GM19025 (cell line): ENCODE measurements at regions not wholly inside any gene's neighbourhood (a gene's known extent, or its start where the extent isn't known, plus 50 kb on each side); places are given as distances from the start of the nearest gene placed in this dataset.

Experiments
- ATAC-seq: cut with Tn5 transposase; IDR thresholded peaks from one replicate; pipeline ENCODE4 v1.9.1; 2021; ENCODE audit warnings: mild to moderate bottlenecking, low read depth, moderate library complexity; ENCODE audit not compliant: unreplicated experiment

DNA sequence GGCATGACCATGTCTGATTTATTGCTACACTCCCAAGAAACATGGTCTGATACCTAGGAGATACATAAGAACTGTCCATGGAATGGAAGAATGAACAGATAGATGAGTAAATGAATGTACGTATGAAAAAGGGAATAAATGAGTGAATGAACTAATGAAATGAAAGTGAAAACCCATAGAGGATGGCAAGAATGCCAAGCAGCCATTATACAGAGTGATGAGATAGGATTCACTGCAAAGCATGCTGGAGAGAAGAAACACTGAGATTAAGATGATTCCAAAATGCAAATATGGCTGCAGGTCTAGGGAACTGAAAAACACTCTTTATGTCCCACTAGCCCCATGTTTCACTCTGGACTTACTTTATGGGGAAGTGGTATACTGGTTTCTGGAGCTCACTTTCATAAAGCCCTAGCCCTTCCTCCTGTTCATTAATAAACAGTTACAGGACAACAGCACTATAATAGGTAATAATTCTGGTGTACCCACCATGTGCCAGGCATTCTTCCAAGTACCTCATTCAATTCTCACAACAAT is 170.3 kb upstream of the RAD23B start:
- ATAC-seq: no peak

DNA sequence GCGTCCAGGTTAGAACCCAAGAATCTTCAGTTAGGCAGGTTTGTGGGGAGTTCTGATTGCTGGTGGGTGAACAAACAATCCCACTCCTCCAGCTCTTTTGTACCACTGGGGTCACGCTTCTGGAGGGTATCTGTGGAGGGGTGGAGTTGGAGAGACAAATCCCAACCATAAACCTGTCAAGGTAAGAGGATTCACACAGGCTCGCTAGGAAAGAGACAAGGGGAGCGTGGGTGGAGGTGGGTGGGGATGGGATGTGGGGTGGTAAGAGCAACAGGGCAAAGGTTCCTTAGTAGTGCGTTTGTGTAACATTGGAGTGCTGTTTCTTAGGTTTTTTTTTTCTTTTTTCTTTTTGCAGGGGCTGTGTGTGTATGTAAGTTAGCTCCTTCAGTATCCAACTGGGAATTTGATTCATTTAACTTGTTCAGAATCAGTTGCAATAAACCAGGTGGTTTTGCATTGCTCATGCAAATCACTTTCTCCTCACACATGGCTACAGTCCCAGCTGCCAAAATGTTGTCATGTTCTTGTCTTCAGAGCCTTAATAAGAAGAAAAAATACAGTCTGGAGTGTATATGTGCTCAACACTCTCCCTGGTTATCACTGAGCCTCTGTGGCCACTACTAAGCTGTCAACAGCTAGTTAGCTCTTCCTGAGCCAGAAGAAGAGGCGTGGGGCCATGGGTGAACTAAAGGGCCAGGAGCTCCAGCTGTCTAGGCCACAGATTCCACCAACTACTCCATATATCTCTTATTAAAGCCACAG is 164.0 kb upstream of the RAD23B start:
- ATAC-seq: no peak

DNA sequence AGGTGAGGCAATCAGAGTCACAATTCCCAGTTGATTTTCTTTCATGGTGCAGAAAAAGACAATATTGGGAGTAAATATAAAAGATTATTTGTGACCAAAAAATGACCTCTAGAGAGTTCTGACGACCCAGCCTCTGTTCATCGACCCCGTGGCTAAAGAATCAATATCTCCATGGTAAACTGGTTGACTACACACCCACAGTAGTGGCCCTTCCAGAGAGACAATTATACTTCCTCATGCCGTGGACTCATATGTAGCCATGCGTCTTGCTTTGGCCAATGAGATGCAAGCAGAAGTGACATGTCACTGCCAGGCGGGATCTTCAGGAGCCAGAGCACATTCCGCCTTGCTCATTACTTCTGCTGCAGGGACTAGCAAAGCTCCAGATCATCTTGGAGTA is 163.3 kb upstream of the RAD23B start:
- no peak for ATAC-seq

DNA sequence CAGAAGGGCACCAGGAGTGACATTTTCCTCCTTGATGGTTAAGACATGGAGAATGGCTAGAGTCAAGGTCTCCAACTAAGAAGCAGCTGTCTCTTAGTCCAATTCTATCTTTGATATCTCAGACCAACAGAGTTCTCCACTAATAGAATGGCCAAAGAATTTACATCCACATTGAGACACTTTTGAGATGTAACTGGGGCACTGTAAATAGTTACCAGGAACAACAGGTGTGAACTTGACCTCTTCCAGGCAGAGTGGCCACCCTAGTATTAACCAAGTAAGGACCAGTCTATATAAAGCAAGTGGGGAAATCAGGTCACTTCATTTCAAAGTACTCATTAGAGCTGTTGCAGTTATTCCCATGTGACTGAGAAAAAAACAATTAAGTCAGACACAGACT is 159.7 kb upstream of the RAD23B start:
- no peak for ATAC-seq

DNA sequence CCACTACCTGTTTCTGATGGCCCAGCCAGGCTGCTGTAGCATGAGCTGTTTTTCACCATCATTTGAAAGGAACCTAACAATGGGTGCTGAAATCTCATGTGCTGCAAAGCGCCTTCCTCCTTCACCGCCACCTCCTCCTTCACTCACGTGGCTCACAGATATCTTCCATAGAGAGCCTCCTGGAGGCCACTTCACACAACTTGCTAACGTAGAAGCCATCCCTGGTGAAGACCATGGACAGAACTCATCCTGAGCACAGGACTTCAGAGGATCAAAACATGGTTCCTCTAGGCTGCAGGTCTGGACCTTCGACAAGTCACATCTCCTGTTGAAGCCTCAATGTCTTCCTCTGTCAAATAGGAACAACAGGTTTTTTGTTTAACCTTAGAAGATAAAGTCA is 155.5 kb upstream of the RAD23B start:
- no peak for ATAC-seq

DNA sequence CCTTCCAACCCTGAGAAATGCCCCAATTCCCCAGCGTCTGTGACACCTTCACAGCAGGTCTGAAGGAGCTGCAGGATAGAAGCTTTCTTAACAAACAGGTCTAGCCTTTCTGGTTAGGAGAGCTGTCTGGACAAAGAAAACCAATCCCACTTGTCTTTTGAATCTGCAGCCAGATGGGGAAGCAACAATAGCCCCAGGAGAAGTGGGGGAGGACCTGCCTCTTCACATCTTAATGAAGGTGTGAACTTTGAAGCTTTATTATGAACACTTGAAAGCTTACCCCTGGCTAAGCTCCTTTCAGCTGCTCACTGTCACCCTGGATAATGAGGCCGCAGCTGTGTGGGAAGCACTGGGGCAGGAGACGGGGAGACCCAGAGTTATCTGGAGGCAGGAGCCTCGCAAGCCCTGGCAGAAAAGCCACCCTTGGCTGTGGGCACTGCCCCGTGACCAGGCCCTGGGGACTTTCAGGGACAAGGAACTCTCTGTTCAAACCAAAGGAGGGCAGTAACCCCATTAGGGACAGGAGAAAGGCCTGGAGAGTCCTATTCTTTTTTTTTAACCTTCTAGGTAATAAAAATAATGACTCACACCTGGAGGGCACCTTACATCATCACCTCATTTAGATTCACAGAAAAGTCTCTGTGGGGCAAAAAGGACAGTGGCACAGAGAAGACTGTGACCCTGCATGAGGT is 151.8 kb upstream of the RAD23B start:
- no peak for ATAC-seq

DNA sequence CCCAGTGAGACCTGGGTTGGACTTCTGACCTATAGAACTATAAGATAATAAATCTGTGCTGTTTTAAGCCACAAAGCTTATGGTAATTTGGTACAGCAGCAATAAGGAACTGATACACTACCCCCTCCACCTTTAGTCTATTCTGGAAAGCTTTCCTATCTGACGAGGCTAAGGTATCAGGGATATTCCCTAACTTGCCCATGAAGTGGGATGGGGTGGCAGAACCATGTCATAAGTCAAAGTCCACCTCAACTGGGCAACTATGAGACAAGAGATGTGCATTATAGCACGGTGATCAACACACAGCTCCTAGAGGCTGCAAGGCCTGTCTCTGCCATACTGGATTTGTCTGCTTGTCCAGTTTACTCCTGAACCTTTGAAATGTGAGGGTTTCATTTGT is 146.8 kb upstream of the RAD23B start:
- no peak for ATAC-seq

DNA sequence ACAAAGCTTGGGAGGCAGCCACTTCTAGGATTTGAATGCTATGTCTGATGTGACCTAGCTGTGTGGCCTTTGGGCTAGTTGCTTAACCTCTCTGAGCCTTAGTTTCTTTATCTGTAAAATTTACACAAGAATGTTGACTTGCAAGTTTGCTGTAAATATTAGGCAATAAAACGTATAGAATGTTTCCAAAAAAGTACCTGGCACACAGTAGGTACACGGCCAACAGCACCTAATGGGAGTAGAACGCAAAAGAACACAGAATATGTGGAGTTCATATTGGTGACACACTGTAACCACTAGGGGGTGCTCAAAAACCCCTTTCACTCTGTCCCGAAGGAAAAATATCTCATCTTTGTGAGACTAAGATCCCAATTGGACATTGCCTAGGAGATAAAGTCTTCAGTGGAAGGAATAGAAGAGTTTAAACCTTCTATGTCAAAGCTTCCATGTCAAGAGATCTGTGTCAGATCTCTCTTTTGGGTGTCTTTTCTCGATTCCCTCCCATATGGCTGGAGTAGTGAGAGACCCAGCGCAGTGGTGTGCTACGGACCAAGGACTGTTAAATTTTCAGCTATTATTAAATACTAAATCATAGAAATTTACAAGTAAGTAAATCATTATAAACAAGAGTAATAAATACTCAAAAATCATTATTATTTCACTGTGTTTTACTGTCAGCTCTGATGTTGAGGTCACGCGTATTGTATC is 145.4 kb upstream of the RAD23B start:
- ATAC-seq: no peak

DNA sequence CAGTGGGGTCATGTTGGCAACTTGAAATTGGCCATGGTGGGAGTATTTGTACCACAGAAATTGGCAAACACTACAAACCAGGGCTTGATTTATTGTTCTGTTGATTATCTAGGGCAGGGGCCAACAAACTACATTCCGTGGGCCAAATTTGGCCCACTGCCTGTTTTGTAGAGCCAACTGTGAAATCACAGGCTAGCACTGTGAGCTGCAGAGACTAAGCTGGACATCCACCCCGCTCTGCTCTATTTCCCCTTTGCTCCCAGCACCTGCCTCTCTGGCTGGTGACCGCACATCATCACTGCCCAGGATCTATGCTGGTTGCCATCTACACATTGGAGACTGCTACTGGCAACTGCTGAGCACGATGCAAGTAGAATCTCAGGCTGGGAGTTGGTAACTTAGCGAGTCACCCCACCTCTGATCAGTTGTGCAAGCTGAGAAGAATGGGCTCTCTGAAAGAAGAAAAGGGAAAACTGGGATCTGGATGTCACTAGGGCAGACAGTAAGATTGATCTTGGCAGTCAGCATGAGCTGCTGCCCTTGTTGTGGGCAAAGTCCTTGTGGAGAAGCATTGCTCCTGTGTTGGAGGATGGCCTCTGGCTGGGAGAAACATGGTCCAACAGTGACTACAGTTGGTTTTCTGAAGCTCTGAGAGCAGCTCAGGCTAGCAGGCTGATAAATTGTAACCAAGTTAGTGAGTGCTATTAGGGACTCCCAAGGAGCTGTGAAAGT is 144.7 kb upstream of the RAD23B start:
- ATAC-seq: no peak

DNA sequence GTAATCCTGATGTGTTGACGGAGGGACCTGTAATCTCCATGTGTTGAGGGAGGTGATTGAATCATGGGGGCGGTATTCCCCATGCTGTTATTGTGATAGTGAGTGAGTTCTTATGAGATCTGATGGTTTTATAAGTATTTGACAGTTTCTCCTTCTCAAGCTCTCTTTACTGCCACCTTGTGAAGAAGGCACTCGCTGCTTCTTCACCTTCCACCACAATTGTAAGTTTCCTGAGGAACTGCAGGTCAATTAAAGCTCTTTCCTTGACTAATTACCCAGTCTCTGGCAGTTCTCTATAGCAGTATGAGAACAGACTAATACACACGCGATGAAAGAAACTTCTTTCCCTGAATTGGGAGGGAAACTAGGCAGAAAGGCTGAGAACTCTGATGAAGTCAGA is 141.1 kb upstream of the RAD23B start:
- ATAC-seq: no peak

DNA sequence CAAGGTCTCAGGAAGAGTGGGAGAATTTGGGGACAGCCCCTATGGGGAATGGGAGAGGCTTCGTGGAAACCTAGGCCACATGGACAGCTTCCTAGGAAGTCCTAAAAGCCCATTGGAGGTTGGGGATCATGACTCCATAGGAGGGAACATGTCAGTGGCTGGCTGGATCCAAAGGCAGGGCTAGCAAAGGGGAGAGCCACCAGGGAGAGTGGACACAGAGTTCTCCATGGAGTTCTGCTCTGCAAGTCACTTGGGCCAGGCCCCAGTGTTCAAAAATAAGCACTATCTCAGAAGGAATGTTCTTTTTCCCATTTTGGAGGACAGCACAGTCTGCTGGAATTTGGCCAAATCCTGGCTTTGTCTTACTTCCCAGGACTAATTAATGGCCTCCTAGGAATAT is 140.6 kb upstream of the RAD23B start:
- no peak for ATAC-seq

DNA sequence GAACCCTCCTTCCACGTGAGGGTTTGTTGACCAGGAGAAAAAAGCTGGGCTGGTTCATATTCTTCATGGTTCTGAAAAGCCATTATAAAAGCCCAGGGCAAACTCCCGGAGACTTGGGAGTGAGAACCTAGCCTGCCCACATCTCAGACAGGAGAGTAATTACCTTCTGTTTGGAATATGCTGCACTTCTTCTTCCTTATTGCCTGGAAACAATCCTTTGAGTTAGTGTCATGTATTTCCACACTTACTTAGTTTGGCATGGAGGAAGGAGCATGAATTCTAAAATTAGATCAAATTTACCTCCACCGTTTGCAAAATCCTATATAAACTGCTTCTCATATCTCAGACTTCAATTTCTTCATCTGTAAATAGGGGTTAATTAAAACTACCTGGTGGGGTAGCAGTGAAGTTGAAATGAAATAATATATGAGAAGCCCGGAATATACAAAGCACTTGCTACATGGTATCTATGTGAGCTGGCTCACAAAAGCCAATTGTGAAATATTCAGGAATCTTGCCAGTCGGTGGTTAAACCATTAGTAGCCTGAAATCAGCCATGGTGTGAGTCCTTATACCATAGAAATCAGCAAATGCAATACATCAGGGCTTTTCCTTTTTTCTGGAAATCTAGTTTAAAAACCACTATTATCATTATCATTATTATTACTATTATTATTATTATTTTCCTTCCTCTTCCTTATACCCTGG is 140.0 kb upstream of the RAD23B start:
- ATAC-seq: no peak

DNA sequence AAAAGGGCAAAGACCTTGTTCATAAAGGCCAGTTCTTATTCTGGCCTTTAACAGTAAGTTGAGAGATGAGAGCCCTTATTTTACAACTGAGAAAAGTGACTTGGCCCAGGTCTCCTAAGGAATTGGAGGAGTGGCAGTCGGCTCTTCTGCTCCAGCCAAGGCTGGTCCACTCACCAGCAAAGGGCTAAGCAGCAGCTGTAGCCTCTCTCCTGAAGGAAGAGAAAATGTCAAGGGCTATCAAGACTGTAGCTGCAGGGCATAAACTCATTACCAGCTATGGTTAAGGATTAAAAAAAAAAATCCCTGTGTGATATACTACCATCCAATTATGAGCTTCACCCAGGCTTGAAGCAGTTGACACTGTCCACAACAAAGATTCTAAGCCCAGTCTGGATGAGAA is 138.6 kb upstream of the RAD23B start:
- ATAC-seq: no peak

DNA sequence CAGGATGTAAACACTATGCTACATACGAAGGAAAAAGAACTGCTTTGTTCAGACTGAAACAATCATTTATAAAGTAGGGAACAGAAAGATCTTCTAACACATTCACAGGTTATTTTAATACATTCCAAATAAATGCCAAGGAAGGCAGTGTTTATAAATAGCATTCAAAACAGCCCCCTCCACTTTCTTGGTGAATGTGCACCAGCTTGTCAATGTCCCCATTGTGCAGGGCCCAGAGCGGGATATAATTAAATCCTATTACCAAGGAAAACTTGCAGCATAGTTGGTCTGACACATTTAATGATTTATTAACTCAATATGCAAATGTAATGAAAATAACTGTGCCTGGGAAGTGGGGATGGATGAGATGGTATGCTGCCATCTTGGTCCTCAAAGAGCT is 135.9 kb upstream of the RAD23B start:
- no peak for ATAC-seq

DNA sequence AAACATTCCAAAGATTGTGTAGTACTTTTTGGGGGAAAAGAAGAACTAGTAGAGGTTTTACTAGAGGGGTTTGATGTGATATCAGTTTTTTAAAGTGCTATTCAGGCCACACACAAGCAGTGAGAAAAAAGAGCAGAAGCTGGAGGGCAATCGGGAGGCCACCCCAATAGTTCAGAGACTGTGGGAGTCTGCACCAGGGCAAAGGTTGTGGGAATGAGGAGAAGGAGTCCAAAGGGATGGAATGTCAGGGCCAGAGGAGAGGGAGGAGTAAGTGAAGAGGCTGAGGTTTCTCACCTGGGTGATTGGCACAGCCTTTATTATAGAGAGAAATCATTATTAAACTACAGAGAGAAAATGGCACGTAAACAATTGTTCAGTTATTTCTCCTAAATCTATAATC is 134.9 kb upstream of the RAD23B start:
- no peak for ATAC-seq

DNA sequence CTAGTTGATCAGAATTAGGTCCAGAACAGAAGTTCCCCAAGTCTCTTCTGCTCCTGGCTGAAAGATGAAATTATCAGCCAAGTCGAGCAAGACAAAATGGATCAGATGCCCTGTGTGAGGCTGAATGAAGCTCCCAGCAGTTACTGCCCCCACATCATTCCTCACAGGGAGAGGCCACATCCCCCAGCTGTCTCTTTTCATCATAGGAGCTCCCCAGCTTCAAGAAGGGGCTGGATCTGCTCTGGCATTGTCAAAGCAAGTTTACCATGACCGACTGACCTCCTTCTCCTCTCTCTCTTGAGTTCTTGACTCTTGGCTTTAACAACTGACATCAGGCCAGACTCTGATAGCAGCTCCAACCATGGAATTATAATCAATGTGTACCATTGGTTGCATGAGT is 133.3 kb upstream of the RAD23B start:
- no peak for ATAC-seq

DNA sequence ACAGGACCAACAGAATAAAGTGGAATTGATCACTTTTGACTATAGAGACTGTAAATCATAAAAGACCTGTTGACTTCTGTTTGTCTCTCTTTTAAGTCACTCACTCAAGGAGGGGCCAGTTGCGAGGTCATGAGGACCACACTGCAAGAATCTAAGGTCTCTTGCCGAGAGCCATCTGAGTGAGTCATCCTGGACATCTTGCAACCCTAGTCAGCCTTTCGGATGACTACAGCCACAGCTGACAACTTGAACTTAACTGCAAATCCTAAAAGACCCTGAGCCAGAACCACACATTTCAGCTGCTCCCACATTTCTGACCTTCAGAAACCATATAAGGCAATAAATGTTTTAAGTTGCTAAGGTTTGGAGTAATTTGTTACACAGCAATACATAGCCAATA is 129.7 kb upstream of the RAD23B start:
- no peak for ATAC-seq

DNA sequence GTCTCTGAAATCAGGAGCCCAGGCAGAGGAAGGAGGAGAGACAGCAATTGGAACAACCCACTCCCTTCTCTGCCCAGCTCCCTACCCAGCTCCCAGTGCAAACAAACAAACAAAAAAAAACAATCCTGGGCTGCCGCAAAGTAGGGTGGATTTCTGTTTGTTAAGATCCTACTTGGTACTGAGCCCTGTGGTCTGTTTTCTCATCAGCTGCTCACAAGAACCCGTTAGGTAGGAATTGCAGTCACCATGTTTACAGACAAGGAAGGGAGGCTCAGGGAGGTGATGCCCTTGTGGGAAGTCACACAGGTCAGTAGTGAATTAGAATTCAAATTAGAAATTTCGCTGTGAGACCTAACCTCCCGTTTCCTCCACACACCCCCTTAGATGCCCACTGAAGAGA is 128.8 kb upstream of the RAD23B start:
- ATAC-seq: no peak

DNA sequence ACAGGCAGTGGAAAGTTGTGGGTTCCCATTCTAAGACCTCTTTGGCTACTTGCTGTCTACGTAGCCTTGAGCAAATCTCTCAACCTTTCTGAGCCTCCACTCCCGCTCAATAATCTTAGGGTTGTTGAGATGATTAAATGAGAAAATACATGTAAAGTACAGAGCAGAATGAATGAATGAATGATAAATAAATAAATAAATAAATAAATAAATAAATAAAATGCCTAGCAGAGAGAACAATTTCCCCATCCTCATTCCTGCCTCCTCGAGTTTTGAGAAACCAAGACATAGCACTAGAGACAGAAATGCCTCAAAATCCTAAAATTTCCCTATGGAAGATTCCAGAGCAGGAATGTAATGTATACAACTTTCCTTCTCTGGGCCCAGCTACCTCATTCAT is 128.3 kb upstream of the RAD23B start:
- ATAC-seq: no peak

DNA sequence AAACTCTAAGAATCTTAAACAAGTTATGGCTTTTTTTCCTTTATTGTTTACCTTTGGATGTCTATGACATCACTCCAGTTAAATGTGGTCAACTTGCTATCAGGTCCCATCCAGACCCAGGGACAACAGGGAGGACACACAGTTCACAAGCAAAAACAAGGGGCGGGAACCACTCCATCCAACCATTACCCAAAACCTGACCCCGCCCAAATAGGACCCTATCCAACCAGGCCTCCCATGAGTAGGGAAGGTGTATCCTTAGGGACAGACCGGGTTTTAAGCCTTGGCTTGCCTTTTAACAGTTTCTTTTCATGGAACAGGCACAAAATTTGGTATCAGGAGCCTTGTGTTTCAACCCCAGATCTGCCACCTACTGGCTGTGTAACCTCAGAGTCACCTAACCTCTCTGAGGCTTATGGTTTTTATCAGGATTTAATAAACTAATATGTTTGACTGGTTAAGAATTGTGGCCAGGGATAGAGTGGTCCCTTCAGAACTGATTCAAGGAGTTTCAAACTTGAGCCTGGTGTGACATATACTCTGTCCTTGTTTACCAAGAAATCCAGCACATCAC is 127.7 kb upstream of the RAD23B start:
- no peak for ATAC-seq
